ENCODE measurements at regions not wholly inside any gene's neighbourhood (a gene's known extent, or its start where the extent isn't known, plus 50 kb on each side); places are given as distances from the start of the nearest gene placed in this dataset.

DNA sequence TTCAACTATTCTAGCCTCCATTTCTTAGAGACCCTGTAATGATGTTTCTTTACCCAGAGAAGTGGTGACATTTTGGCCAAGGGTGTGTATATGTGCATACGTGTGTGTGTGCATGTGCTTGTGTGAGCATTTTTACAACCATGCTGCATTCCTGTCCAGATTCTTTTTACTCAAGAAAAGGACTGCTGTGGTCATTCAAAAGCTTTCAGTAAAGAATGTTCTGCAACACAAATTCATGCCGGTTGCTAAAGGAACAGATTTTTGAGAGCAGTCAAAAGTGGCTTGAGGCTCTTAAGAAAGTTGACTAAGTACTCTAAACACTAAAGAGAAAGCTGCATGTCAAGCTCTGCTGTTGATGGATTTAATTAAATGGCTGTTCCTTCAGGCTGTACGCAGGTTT, 65.0 kb upstream of the FMR1 start:
- no peak for DNase-seq

DNA sequence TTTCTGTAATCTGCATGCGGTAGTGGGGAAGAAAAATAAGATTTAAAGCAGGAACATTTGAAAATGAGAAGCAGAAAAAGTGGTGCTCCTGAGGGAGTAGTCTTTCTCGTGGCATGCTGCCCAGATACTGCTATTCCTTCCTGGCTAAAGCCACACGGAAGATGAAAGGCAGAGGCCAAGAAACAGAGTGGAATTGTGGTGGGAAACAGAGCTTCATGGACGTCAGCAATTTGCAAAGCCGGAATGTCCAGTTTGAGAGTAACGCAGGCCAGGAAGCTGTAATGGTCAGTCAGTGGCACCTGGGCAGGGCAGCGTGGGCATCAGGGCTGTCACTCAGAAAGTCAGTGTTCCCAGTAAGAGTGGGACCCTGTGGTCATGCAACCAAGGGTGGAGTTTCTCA, 63.7 kb upstream of the FMR1 start:
- no peak for DNase-seq

DNA sequence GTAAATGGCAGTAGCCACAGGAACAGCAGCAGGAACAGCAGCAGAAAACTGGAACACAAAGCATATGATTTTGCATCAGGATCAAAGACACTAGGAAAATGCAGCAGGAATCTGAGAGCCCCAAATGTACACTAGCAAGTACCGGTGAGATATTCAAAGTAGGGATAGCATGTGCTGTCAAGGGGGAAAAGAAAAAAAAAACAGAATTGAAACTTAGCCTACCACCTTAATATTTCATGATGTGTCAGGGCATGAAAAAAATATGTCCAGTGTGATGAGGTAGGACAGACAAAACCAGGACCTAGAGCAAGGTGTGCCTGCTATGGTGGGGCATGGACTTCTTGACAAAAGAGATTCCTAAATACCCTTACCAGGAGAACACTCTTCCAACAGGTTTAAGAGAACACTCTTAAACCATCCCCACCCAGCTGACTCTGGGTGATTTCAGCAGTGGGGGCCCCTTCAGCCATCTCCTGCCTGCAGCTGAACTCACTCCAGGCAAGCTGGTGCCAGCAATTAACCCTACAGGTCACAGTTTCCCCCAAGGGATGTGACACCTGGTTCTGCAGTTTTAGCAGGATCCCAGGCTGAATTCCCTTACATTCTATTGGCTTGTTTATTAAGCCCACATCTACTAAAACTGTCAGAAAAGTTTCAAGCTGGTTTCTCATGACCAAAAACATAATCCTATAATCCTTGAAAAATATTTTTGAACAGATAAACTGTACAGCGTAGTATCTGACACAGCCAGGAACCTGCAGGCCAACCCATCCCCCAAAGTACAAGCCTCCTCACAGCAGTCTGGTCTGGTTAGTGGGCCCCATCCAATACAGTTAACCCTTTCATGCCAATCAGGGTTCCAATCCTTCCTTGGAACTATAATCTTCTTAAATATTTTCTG, 62.9 kb upstream of the FMR1 start:
- DNase-seq: no peak

DNA sequence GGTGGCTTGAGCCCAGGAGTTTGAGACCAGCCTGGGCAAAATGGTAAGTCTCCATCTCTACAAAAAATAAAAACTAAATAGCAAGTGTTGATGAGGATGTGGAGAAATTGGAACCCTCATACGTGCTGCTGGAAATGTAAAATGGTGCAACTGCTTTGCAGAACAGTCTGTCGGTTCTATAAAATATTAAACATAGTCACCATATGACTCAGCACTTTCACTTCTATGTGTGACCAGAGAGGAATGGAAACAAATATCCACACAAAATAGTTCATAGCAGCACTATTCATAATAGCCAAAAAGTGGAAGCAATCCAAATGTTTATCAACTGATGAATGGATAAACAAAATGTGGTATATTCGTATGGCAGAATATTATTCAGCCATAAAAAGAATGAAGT, 60.8 kb upstream of the FMR1 start:
- no peak for DNase-seq

DNA sequence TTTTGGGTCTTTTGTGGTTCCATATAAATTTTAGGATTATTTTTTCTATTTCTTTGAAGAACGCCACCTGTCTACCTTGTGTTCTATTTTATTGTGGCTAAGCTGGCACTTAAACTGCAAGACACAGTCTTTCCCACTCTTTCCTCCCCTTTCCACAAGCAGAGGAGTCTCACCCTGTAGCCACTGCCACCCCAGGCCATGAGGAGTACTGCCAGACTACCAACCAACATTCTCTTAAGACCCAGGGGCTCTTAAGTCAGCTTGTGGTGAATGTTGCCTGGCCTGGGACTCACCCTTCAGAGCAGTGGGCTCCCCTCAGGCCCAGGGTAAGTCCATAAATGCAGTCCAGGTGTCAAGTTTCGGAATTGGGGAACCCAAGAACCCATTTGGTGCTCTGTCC, 58.0 kb upstream of the FMR1 start:
- no peak for DNase-seq

DNA sequence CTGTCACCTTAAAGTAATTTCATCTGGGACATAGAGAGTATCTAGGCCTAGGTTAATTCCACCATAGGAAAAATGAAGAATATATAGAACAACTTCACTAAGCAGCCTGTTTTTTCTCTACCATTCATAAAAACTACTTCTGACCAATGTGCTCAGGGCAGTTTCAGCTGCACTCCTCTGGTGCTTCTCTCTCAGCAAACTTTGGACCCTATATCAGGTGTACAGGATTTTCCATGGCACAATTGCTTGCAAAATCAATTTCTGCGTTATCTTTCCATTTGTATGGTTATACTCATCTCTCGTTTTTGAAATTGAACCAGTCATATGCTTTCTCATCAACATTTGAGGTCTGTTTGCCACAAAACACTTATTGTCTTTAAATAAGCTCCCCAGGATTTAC, 52.1 kb upstream of the FMR1 start:
- no peak for DNase-seq
